GM12874 (cell line): ENCODE measurements at regions not wholly inside any gene's neighbourhood (a gene's known extent, or its start where the extent isn't known, plus 50 kb on each side); places are given as distances from the start of the nearest gene placed in this dataset.

Source experiments
- TF ChIP-seq, protein P1 (sequence below): IDR thresholded peaks from 2 replicates; pipeline ENCODE4 v1.5.1; 2011; ENCODE audit warnings: low read depth, mild to moderate bottlenecking, control low read depth, low read length, moderate library complexity; ENCODE audit not compliant: insufficient read depth

DNA sequence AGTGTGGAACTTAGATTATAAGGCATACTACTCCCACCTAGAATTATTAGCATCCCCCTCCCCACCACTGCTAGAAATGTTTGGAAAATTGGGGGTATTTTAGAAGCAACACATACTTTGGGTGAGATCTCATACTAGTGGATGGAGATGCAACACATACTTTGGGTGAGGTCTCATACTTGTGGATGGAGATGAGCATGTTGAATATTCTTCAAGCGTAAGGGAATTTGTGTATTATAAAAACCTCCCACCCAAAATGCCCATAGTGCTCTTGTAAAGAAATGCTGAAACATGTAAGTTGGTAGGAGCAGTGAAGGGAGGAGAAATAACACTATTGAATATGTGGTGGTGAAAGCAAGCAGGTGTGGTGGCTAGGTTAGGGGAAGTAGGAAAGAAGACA, 124.0 kb upstream of the EPHA3 start:
- TF ChIP-seq, protein P1, sequence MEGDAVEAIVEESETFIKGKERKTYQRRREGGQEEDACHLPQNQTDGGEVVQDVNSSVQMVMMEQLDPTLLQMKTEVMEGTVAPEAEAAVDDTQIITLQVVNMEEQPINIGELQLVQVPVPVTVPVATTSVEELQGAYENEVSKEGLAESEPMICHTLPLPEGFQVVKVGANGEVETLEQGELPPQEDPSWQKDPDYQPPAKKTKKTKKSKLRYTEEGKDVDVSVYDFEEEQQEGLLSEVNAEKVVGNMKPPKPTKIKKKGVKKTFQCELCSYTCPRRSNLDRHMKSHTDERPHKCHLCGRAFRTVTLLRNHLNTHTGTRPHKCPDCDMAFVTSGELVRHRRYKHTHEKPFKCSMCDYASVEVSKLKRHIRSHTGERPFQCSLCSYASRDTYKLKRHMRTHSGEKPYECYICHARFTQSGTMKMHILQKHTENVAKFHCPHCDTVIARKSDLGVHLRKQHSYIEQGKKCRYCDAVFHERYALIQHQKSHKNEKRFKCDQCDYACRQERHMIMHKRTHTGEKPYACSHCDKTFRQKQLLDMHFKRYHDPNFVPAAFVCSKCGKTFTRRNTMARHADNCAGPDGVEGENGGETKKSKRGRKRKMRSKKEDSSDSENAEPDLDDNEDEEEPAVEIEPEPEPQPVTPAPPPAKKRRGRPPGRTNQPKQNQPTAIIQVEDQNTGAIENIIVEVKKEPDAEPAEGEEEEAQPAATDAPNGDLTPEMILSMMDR: no peak

DNA sequence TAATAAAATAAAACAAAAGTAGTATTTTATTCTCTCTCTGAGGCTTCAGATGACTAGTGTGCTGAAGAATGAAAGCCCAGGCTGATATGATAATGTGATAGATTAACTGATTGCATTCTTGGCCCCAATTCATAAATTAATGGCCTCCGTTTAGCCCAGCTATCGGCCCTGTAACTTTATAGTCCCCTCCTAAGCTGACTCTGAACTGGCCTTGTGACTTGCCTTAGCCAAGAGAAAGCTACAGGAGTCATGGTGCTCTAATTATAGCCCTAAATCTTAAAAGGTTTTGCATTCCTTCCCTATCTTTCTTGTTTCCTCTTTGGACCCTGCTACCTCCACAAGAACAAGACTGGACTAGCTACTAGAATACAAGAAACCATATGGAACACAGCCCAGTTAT, 123.2 kb upstream of the EPHA3 start:
- TF ChIP-seq, protein P1: no peak

DNA sequence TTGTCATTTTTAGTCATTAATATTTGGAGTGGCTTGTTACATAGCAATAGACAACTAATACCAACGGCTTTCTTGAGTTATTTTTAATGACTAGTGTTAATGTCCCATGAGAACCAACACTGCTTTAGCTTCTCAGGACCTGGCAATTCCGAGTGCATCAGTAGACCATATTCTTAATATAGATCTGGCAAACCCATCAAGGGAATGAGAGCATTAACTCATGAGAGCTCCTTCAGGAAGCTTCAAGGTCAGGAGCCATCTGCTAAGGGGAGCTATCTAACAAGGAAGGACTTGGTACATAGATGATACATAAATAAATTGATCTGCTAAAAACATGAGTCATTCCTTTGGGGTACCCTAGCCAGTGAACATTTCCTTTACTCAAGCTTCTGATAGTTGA, 122.6 kb upstream of the EPHA3 start:
- TF ChIP-seq, protein P1: no peak

DNA sequence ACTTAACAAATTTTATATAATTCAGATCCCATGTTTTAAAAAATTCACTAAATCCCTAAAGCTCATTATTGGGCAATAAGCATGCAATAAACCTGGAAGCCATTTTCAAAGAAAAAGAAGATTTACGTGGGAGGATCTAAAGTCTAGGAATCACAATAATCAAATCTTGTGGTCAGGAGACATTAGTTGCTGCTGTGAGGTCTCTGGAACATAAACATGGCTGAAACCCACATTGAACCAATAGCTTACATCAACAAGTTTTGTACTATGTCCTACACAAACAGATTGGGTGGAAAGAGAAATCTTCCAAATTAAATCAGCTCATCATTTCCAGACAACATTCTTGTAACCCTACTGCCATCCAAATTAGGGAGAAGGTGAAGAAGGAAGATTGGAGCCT, 121.9 kb upstream of the EPHA3 start:
- TF ChIP-seq, protein P1: no peak

DNA sequence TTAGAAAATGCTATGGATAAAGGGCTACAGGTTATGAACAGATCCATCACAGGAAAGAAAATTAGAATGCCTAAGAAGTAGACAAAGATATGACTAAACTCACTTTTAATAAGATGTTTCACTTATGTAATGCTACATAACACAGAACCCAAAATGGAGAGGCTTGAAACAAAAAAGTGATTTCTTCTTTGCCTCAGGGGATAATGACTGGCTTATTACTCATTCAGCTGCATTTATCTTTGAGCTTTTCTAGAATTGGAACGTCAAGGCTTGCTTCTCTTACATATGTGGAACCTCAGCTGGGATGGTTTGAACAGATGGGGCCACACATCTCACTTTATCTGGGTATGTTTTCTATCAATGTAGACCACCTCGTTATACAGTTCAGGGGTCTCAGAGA, 120.6 kb upstream of the EPHA3 start:
- TF ChIP-seq, protein P1: no peak

DNA sequence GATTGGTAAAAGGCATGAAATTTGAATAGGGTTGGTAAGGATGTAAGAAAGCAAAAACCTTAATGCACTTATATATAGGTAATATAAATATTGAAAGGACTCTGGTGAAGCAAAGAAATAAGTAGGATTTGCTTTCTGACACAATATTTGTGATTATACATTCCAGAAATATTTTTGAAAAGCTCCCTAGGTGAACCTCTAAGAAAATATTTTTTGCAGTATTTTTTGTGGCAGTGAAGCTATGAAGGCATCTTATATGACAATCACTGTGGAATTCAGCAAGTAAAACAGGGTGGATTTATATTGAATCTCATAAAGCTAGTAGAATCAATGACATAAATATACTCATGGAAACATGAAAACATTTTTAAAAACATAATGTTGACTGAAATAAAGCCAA, 119.6 kb upstream of the EPHA3 start:
- TF ChIP-seq, protein P1: no peak

DNA sequence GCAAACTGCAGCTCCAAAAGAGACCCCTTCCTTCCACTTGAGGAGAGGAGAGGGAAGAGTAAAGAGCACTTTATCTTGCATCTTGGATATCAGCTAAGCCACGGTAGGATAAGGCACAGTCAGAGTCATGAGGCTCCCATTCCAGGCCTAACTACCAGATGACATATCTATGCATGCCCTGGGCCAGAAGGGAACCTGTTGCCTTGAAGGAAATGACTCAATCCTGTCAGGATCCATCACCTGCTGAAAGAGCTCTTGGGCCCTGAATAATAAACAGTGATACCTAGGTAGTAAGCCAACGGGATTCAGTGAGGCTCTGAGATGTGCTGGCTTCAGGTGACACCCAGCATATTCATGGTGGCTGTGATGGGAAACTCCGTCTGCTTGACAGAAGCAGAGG, 118.5 kb upstream of the EPHA3 start:
- TF ChIP-seq, protein P1: no peak

DNA sequence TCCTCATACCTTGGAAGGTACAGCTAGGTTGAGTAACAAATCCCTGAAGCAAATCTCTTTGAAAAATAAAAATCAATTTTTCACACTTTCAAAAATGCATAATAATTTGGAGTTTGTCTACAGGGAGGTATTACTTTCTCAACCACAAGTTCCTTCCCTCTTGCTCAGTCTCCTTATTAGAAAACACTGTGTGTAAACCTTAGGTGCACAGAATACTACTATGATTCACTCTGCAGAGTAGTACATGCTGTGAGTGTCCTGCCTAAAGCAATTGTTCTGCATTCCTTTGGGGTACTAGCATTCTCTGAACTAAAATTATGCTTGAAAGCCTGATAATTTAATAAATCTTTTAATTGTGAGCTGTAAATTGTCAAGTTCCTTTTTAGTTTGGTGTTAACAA, 115.9 kb upstream of the EPHA3 start:
- TF ChIP-seq, protein P1: no peak
